DMS153 (cell line): ENCODE measurements at regions not wholly inside any gene's neighbourhood (a gene's known extent, or its start where the extent isn't known, plus 50 kb on each side); places are given as distances from the start of the nearest gene placed in this dataset.

ENCODE experiments used
- DNase-seq: peaks from one replicate; lab custom pipeline; 2025; lab: John Stamatoyannopoulos, UW

DNA sequence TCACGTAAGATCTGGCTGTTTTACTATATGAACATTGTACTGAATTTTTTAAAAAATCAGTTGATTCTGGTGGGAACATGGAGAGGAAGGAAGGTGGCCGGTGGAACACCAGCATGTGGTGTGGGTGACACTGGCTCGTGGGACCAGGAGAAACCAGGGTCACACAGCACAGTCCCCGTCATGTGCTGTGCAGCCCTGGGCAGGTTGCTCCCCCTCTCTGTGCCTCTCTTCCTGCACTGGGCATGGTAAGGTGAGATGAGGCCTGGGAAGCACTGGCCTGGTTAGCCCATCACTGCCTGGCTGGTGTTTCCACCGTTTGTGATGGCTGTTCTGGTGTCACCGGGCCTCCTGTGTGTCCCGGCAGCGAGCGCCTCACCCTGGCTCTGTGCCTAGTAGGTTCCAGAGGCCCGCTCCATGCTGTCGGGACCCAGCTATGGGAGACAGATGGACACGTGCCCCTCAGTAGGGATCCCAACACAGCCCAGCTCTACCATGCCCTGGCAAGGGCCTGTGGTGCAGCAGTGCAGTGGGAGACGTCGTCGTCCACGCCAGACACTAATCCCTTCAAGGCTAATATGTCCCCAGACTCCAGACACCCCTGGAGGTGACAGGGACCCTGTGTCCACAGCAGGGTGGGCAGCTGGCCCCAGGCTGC lies 88.2 kb upstream of the LINC01488 start:
- DNase-seq = no peak

DNA sequence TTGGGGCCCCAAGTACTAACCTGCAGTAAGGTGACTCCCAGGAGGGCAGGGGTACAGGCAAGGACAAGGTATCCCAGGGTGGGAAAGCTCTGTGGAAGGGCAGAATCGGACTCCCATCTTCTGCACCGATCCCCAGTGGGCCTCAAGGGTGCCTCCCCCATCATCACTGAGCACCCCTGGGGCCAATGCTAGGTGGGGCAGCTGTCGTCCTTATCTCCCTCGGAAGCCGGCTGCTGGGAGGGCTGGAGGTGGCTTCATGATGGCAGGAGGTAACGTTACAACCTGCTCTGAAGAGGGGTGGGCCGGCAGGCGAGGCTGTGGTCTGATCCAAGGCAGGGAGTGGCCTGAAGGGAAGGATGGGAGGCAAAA lies 87.6 kb upstream of the LINC01488 start:
- DNase-seq = no peak

DNA sequence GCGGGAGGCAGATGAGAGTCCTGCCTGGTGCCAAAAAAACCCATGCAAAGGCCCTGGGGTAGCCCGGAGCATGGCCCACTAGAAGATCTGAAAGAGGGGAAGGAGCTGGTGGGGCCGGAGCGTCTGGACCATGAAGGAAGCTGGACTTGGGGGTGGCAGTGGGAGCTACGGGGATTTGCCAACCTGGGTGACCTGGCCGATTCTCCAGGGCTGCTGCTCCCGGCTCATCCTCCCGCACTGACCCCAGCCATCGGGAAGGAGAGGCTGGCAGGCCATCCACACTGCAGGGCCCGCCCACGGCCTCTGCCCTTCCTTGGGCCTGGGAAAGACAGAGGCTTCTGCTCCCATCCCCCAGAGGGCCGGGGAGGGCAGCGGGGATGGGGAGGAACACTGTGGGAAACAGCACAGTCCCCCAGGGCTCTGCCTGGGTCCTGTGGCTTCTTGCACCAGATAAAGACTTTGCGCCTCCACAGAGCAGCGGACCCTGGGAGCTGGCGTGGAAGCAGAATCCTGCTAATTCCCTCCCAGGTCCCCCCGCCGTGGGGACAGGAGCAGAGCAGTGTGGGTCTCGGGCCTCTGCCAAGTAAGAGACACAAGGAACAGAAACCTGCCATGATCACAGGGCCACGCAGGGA lies 87.1 kb upstream of the LINC01488 start:
- DNase-seq = no peak

DNA sequence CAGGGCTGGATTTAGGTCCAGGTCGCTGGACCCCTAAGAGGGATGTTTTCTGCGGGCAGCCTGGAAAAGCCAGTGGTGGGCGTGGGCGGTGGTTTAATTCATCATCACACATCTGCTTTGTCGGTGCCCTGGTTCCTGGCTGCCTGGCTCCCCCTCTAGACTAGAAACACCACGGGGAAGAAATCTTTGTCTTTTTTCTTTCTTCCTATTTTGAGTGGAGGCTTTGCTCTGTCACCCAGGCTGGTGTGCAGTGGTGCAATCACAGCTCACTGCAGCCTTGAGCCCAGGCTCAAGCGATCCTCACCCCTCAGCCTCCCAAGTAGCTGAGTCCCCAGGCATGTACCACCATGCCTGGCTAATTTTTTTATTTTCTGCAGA lies 86.6 kb upstream of the LINC01488 start:
- no peak for DNase-seq

DNA sequence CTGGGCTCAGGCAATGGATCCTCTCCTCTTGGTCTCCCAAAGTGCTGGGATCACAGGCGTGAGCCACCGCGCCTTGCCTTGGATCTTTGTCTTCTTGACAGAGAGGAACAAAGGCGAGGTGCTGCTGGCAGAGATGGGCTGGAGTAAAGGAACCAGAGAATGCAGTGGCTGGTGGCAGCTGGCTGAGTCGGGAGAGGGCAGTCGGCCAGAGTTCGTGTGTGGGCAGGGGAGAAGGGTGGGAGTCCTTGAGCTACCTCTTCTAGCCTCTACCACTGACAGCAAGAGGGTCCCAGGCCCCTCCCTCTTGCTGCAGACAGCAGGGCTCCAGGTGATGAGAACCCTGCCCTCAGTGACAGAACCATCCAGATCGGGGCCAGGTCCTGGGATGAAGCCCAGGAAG lies 86.2 kb upstream of the LINC01488 start:
- DNase-seq = no peak

DNA sequence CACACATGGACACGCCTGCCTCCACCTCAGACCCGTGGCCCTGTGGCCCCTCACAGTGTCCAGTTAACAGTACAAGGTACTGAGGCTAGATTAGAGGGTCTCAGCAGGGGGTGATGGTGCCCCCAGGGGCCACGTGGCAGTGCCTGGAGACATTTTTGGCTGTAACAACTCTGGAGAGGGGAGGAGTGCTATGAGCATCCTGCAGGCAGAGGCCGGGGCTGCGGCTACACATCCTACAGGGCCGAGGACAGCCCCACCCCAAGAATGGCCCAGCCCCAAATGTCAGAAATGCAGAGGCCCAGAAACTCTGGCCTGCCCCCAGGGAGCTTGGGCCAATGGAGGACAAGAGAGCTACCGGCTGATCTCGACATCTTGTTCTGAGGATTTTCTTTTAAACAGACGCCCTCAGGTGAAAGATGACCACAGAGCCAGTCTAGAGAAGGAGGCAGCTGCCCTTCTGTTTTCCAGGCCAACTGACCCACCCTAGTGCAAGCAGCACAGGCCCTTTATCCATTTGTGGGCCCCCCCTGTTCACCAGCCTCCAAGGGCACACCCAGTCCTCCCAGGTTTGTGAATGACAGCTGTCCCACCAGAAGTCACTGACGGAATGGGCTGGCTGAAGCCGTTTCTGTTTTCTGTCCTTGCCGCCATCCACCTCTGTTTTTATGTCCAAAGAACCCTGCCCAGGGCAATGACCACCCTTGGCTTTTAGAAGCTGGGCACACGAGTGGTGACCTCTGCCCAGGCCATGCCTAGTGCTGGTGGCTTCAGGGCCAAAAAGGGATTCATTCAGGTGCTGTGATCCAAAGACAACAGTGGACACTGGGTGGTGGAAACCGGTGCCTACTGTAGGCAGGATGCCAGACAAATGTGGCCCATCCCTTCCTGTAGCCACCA lies 85.2 kb upstream of the LINC01488 start:
- DNase-seq = no peak

DNA sequence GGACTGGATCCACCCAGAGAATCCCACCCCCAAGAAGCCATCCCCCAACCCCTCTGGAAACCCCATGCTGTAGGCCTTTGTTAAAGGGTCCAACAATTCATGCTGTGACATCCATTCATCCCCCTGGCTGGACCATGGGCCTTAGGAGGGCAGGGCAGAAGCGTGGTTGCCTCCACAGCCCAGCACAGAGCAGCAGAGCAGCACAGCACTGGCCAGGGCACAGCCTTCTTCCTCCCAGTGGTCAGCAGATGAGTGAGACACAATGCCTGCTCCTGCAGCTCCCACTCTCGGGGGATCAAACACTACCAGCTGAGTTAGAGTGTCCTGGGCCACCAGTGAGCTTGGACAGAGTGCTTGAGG lies 84.5 kb upstream of the LINC01488 start:
- DNase-seq = no peak

DNA sequence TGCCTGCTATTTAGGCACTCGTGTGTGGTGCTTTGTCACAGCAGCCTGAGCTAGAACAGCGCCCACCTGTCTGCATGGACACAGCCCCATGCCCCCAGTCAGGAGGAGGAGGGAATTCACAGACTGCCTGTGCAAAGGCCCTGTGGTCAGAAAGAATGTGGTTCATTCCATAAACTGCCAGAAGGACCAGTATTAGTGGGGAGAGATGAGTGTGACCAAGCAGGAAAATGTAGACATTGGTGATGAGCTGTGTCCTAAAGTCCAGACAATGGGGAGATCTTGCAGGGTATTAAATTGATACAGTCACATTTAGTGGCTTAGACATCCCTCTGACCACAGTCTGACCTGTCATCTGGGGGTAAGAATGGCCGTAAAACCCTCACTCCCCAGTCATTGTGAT lies 83.7 kb upstream of the LINC01488 start:
- DNase-seq = no peak

DNA sequence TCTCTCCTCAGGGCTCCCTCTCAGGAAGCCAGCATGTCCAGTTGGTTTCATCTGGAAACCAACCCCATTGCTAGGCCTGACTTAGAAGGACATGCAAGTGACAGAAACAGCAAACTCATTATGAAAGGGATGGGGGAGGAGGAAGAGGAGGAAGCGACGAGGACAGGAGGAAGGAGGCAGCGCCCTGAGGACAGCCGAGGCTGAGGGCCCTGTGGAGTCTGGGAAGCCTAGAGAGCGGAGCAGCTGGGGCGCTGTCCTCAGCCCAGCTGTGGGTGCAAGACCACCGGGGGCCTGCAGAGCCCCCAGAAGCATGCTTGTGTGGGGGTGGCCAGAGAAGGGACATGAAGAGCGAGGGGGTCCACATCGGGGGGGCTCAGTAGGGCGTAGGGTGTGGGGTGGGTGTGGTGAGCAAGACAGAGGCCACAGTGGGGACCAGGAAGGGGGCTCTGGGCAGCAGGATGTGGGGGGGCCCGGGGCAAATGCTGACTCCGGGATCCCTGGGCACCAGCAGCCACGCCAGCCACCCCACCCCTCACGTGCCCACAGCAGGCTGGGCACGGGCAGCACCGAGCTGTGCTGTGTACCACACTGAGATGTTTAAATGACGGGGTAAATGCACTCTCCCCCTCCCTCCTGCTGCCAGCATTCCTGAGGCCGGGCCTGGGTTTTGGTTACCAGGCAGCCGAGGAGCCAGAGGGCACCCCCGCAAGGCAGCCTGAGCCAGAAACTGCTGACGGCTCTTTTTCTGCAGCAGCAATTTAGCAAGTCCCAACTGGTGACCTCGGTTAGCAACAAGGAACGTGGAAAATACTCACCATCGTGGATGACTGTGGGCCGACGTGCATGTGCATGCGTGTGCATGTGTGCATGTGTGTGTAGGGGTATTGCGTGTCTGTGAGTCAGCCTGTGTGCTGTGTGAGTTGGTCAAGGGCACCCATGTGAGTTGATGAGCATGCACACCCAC lies 82.7 kb upstream of the LINC01488 start:
- no peak for DNase-seq

DNA sequence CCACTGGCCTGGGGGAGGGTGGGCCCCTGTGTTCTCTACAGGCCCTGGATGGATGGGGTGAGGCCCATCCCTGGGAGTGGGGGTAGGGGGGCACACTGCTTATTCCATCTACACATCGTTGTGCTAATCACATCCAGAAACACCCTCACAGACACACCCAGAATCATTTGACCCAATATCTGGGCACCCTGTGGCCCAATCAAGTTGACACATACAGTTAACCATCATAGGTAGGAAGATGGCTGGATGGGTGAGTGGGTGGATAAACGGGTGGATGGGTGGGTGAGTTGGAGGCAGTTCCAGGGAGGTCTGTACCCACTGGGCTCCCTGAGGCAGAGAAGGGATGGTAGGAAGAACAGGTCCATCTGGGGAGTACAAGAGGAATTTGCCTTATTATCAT lies 81.3 kb upstream of the LINC01488 start:
- DNase-seq = no peak

DNA sequence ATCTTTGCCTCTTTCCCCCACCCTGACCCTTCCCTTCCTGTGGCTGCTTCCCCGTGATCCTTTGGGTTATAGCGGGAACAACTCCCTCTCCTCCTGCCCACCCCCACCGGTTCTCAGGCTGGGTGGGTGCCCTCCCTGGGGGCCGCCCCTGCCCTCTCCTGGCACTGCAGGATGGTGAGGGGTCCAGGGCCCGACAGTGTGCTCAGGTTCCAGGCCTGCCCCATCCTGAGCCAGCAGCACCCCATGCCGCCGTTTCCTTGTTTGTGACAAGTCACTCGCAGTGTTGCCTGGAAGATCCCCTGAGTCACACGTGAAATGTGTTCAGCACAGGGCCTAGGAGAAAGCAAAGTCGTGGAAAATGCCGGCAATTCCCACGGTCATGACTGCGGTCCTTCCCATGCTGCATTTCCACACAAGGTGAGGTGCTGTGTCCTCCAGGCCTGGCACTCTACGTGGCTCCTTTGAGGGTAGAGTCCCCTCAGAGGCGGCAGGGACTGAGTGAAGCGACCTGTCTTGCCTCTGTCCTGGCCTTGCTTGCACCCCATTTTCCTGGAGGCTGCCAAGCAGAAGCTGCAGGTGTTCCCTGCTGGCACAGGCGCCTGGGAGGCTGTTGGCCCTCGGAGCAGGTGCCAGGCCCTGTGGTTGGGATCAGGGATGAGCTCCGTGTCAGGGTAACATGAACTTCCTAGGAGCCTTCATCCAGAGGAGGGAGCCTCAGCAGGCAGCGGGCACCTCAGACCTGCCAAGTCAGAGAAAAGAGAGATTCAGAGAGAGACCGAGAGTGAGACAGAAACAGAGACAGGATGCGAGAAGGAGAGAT lies 80.5 kb upstream of the LINC01488 start:
- DNase-seq = no peak

DNA sequence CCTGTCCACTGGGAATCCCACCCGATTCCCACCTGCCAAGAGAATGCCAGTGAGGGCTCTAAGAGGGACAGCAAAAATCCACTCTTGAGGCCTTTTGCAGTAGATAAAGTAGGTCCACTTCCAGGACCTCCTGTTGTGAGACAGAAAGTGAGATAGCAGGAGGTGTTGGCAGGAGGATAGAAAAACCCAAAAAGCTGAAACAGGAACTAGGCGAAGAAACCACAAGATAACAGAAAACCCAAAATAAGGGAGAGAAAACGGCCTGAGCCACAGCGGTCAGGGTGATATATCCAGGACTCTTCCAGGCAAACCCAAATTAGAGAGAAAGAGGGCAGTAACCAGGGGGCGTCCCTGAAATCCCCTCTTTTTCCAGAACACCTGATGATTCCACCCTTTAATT lies 79.7 kb upstream of the LINC01488 start:
- DNase-seq = no peak

DNA sequence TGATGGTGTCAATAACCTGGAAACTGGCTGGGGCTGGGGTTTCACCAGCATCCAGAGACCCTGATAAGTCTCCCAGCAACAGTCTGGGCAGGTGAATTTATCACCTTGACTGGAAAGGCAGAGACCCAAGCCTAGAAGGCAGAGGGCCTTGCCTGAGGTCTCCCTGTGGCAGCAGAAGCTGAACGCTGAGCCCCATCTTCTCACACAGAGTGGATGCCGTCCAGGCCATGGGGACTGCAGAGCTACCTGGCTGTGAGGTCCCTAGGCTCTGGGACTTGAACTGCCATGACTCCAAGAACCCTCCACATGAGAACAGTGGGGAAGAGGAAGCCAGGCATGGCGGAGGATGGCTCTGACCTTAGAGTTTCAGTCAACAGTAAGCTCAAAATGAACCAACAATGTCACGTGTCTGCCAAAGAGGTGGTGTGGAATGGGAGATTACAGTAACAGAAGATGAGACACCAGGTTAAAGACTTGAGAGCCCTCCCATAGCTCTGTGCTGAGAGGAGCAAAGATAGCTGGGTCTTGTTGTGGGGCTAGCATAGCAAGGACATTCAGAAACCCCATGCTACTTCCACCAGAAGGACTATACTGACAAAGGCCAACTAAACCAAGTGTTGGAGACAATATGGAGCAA lies 79.1 kb upstream of the LINC01488 start:
- DNase-seq = no peak

DNA sequence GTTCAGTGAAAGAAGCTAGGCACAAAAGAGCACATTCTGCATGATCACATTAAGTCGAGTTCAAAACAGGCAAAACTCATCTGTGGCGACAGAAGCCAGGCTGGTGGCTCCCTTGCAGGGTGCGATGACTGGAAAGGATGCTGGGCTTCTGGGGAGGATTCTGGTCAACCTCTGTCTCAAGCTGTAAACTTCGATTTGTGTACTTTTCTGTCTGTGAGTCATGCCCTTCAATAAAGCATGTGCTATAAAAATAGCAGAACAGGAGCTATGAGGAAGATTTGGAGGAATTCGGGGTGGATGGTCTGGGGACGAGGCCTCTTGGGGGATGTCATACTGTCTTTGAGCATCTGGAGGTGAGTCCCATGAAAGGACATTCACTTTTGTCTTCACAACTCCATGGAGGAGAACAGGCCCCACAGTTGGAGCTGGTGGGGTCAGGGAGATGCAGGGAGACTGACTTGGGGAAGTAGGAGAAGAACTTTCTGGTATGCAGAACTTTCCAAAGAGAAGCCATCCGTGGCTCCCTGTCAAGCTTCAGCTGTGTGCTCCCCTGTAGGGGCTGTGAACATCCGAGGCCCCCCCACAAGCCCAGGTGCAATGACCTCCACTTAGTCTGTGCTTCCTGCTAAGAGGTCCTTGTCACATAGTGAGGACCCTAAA lies 77.8 kb upstream of the LINC01488 start:
- no peak for DNase-seq

DNA sequence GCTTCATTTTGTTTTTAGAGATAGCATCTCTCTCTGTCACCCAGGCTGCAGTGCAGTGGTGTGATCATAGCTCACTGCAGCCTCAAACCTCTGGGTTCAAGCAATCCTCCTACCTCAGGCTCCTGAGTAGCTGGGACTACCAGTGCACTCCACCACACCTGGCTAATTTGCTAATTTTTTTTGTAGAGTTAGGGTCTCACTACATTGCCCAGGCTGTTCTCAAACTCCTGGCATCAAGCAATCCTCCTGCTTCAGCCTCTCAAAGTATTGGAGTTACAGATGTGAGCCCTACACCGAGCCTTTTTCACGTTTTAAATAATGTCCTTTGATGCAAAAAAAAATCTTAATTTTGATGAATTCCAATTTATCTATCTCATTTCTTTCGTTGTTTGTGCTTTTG lies 75.4 kb upstream of the LINC01488 start:
- DNase-seq = no peak

DNA sequence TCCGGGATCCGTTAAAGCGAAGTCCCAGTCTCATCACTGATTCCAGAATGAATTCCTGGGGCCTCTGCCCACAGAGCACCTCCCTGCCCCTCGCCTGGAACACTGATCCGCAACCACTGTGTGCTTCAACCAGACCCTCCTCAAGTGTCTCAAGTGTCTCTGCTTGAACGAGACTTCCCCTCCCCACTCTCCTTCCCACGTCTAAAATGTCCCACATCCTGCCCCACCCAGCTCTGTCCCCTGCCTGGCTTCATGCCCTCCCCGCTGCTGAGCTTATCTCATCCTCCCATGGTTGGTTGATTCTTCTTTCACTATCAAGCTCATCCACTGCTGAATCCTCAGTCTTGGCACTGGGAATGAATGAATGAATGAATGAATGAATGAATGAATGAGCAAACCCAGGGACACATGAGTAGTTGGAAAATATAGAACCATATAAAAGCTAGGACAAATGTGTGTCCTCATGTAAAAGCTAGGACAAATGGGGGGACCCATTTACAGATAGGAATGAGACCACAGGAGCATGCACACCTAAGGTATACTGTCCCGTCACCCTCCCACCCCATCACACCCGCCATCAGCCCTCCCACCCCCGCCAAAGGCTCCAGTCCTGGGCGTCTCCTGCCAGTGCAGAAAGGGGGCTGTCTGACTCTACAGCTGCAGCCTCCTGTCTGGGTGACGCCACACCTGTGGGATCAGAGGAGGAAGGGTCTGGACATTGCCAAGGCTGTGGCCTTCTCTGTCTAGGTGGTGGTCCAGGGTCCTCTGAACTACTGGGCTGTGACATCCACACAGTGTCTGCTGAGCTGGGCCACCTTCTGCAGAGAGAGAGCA lies 71.4 kb upstream of the LINC01488 start:
- DNase-seq = no peak

DNA sequence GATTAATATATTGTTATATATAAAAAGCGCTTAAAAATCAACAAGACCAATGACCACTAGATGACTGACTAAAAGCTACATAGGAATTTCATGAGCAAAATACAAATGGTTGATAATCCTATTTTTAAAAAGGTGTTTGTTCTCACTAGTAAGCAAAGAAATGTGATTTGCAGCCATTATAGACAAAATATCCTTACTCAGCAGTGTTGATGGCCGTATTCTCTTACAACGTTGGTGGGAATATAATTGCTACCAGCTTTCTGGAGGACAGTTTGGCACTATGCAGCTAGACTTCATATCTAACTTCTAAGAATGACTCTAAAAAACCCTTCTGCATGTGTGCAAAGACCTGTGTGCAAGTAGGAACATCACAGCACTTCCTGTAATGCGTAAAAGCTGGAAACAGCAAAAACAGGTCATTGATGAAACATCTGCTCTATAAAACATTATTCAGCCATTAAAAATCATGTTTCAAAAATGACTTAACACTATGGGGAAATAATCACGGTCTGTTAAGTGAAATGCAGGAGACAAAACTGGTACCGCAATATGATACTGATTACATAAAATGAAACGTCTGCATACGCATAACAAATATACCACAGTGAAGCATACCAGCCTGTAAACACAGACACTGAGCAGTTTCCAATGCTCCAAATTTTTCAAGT lies 70.1 kb upstream of the LINC01488 start:
- DNase-seq = no peak

DNA sequence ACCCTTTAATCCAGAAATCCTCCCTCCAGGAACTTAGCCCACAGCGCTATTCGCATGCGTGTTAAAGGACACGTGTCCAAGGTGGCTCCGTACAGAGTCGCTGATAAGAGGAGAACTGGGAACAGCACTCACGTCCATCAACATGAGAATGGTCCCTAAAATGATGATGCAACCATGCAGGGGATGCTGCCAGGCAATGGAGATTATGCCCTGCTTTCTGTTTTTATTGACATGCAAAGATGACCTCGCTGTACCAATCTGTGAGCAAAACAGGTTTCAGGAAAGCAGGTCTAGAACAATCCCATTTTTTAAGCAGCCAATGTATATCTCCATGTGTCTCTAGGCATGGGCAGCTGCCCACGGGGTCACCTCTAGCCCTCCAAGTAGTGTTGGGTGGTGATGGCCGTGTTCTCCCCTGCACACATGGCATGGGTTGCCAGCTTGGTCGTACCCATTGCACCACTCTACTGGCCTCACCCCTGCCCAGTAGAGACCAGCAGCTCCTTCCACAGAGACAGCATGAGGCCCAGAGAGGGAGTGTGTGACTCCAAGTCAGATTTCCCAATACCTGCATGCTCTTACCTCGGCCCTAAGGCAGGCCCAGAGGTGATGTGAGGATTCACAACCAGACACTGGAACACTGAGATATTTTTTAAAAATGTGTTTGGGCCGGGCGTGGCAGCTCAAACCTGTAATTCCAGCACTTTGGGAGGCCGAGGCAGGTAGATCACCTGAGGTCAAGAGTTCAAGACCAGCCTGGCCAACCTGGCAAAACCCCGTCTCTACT lies 68.3 kb upstream of the LINC01488 start:
- no peak for DNase-seq
